ENCODE measurements at regions not wholly inside any gene's neighbourhood (a gene's known extent, or its start where the extent isn't known, plus 50 kb on each side); places are given as distances from the start of the nearest gene placed in this dataset.

DNA sequence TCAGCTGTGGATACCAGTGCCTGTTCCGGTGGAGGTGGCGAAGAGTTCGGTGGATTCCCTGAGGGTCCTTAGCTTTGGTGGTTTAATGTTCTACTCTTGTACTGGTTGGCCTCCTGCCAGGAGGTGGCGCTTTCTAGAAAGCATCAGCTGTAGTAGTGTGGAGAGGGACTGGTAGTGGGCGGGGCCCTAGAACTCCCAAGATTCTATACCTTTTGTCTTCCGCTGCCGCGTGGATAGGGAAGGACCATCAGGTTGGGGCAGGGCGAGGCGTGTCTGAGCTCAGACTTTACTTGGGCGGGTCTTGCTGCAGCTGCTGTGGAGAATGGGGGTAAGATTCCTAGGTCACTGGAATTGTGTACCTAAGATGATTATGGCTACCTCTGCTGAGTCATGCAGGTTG, 390.3 kb downstream of the FAM47A start:
- DNase-seq (ENCODE audit: extremely low spot score): no peak
- Histone ChIP-seq H3K27ac (replicated peaks in 1 of 4) (no peak overlapping the region), H3K4me1 (no peaks in the 10 kb centered on the region), H3K4me3 (no peak overlapping the region), H3K27me3 (no peaks in the 10 kb centered on the region), H3K36me3 (no peaks in the 10 kb centered on the region), H3K9me3 (no peaks in the 10 kb centered on the region)
- TF ChIP-seq POLR2AphosphoS5 (IDR thresholded peaks at IDR 0.05) (no peak), EP300 (IDR thresholded peaks at IDR 0.05) (no peak), POLR2A (IDR thresholded peaks at IDR 0.05; ENCODE audit: low read depth) (no peak)
- TF ChIP-seq, protein P1, sequence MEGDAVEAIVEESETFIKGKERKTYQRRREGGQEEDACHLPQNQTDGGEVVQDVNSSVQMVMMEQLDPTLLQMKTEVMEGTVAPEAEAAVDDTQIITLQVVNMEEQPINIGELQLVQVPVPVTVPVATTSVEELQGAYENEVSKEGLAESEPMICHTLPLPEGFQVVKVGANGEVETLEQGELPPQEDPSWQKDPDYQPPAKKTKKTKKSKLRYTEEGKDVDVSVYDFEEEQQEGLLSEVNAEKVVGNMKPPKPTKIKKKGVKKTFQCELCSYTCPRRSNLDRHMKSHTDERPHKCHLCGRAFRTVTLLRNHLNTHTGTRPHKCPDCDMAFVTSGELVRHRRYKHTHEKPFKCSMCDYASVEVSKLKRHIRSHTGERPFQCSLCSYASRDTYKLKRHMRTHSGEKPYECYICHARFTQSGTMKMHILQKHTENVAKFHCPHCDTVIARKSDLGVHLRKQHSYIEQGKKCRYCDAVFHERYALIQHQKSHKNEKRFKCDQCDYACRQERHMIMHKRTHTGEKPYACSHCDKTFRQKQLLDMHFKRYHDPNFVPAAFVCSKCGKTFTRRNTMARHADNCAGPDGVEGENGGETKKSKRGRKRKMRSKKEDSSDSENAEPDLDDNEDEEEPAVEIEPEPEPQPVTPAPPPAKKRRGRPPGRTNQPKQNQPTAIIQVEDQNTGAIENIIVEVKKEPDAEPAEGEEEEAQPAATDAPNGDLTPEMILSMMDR (IDR thresholded peaks at IDR 0.05): no peak
- WGBS: 70% methylated on average over 11 of the region's 11 CpGs
- intact Hi-C loops (cut with DNase I): no loop called here

GRCh38 chrX:33735182-33735581, 396.9 kb downstream of the FAM47A start:
- DNase-seq (ENCODE audit: extremely low spot score): no peak
- Histone ChIP-seq H3K36me3 (no peaks in the 10 kb centered on the region), H3K4me3 (no peak overlapping the region), H3K27ac (replicated peaks in 1 of 4) (no peak overlapping the region), H3K4me1 (no peaks in the 10 kb centered on the region), H3K27me3 (no peaks in the 10 kb centered on the region), H3K9me3 (no peaks in the 10 kb centered on the region)
- intact Hi-C loops (cut with DNase I): no loop called here
- TF ChIP-seq POLR2A (IDR thresholded peaks at IDR 0.05; ENCODE audit: low read depth) (no peak), POLR2AphosphoS5 (IDR thresholded peaks at IDR 0.05) (no peak), EP300 (IDR thresholded peaks at IDR 0.05) (no peak)
- TF ChIP-seq, protein P1 (IDR thresholded peaks at IDR 0.05): no peak
- WGBS: 36% methylated on average over 1 of the region's 1 CpG

DNA sequence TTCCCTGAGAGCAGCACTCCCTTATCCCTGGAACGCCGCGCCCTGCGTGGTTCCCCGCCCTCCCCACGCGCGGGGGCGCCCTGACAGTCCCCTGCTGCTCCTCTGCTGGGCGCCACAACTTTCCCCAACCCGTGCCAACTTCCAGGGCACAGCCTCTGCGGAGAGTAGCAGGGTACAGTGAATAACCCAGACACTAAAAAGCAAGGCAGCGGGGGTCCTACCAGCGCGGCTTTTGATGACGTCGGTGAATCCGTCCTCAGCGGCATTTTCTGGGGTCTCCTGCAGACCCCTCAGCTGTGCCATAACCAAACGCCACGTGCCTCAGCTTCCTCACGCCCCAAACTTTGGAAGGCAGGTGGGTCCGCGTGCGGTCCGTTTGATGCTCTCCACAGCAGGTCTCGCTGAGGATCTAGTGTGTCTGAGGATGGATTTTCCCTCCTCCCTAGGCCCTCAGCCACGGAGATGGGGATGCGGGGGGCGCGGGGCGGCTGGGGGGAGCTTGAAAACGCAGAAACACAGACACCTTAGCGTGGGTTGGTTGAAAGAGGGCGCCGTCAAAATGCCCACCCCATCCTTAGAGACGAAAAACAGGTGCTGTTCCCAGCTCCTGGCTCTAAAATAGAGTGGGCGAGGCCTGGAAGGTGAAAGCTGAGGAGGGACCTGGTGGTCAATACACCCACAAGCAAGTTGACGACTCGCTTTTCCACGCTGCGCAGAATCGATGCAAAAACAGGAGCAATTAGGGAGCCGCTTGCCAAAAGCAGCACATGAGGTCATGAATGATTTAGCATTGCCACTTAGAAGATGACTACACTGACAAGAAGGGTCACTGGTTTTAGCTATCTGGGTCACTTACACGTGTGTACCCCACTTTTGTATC, 405.6 kb downstream of the FAM47A start:
- 33% methylated on average over 34 of the region's 45 CpGs for WGBS
- Histone ChIP-seq H3K4me1 (peaks cover 0 to 6% (median 5%) of the 10 kb centered on the region in 4 donors), H3K4me3 (peak overlapping the region; percentile 36 to 47 (median 43)), H3K9me3 (no peaks in the 10 kb centered on the region), H3K27me3 (no peaks in the 10 kb centered on the region), H3K36me3 (no peaks in the 10 kb centered on the region), H3K27ac (replicated peaks in 1 of 4) (peak overlapping the region in 3 of 4 donors; percentile 9 to 44 (median 19))
- DNase-seq (ENCODE audit: extremely low spot score): no peak
- intact Hi-C loops (cut with DNase I): no loop called here
- TF ChIP-seq POLR2AphosphoS5 (IDR thresholded peaks at IDR 0.05) (no peak), EP300 (IDR thresholded peaks at IDR 0.05) (no peak), POLR2A (IDR thresholded peaks at IDR 0.05; ENCODE audit: low read depth) (no peak)
- TF ChIP-seq, protein P1 (IDR thresholded peaks at IDR 0.05): no peak

- Histone ChIP-seq H3K27me3 (no peaks in the 10 kb centered on the region), H3K4me1 (peaks cover 0 to 6% (median 5%) of the 10 kb centered on the region in 4 donors), H3K4me3 (peak overlapping the region; percentile 36 to 47 (median 43)), H3K9me3 (no peaks in the 10 kb centered on the region), H3K36me3 (no peaks in the 10 kb centered on the region), H3K27ac (replicated peaks in 1 of 4) (peak overlapping the region in 1 of 4 donors; percentile 44)
- TF ChIP-seq, protein P1 (IDR thresholded peaks at IDR 0.05): no peak
- no peak for TF ChIP-seq POLR2A (IDR thresholded peaks at IDR 0.05; ENCODE audit: low read depth)
- no peak for TF ChIP-seq EP300 (IDR thresholded peaks at IDR 0.05)
- TF ChIP-seq POLR2AphosphoS5 (IDR thresholded peaks at IDR 0.05): no peak
- 12% methylated on average over 15 of the region's 15 CpGs for WGBS
- DNase-seq (ENCODE audit: extremely low spot score): no peak
- intact Hi-C loops (cut with DNase I): no loop called here
These were observed 406.4 kb downstream of the FAM47A start for GRCh38 chrX:33725535-33726210.

Data from esophagus muscularis mucosa (tissue), 4 donors.